GM12892 (cell line): ENCODE measurements at regions not wholly inside any gene's neighbourhood (a gene's known extent, or its start where the extent isn't known, plus 50 kb on each side); places are given as distances from the start of the nearest gene placed in this dataset.

Source experiments
- POLR2A ChIP-seq: IDR thresholded peaks from 2 replicates; pipeline ENCODE4 v1.6.1; 2011; ENCODE audit warnings: low read depth, low read length, control low read depth
- POLR2AphosphoS5 ChIP-seq: IDR thresholded peaks from 2 replicates; pipeline ENCODE4 v1.6.1; 2011; ENCODE audit warnings: low read depth, low read length, control low read depth
- TAF1 ChIP-seq: IDR thresholded peaks from 2 replicates; pipeline ENCODE4 v1.6.1; 2011; ENCODE audit warnings: low read depth, mild to moderate bottlenecking, control low read depth, low read length, borderline replicate concordance

GRCh38 chr2:150716186-150716585, 228.7 kb upstream of the RND3 start:
- no peak for TF ChIP-seq POLR2A
- no peak for TF ChIP-seq POLR2AphosphoS5
- TF ChIP-seq TAF1 = no peak
